ENCODE measurements at regions not wholly inside any gene's neighbourhood (a gene's known extent, or its start where the extent isn't known, plus 50 kb on each side); places are given as distances from the start of the nearest gene placed in this dataset.

- no peak overlapping the region for H3K4me3 ChIP-seq (ENCODE audit: insufficient read depth, low read length, poor library complexity, severe bottlenecking)
- H4K20me1 ChIP-seq (ENCODE audit: low read depth, low read length), result no peaks in the 10 kb centered on the region
- no peaks in the 10 kb centered on the region for H3K9me2 ChIP-seq (replicated peaks; ENCODE audit: insufficient read depth, low read length)
- no peaks in the 10 kb centered on the region for H3K36me3 ChIP-seq (ENCODE audit: low read length)
- no peak overlapping the region for H3K9ac ChIP-seq (ENCODE audit: low read length)
- H3K9me3 ChIP-seq (ENCODE audit: insufficient read depth, low read length), result no peaks in the 10 kb centered on the region
- no peak overlapping the region for H3K4me2 ChIP-seq (ENCODE audit: low read depth, low read length, poor library complexity, severe bottlenecking)
- no peaks in the 10 kb centered on the region for H3K79me2 ChIP-seq (ENCODE audit: insufficient read depth, low read length)
- no peaks in the 10 kb centered on the region for H3K27me3 ChIP-seq (ENCODE audit: low read length)
- no peaks in the 10 kb centered on the region for H3F3A ChIP-seq (ENCODE audit: insufficient read depth)
- H3K27ac ChIP-seq (ENCODE audit: low read depth, low read length), result no peak overlapping the region
- no peak for TF ChIP-seq EZH2phosphoT487 (conservative IDR thresholded peaks at IDR 0.05; ENCODE audit: low read length)
- TF ChIP-seq, protein P1, sequence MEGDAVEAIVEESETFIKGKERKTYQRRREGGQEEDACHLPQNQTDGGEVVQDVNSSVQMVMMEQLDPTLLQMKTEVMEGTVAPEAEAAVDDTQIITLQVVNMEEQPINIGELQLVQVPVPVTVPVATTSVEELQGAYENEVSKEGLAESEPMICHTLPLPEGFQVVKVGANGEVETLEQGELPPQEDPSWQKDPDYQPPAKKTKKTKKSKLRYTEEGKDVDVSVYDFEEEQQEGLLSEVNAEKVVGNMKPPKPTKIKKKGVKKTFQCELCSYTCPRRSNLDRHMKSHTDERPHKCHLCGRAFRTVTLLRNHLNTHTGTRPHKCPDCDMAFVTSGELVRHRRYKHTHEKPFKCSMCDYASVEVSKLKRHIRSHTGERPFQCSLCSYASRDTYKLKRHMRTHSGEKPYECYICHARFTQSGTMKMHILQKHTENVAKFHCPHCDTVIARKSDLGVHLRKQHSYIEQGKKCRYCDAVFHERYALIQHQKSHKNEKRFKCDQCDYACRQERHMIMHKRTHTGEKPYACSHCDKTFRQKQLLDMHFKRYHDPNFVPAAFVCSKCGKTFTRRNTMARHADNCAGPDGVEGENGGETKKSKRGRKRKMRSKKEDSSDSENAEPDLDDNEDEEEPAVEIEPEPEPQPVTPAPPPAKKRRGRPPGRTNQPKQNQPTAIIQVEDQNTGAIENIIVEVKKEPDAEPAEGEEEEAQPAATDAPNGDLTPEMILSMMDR (IDR thresholded peaks at IDR 0.05; ENCODE audit: insufficient read depth, low read length, poor library complexity, severe bottlenecking), result no peak
- no peak overlapping the region for H2AFZ ChIP-seq (ENCODE audit: low read depth, low read length, severe bottlenecking)
These were observed 121.5 kb downstream of the POLR2M start for GRCh38 chr15:57827971-57828370.

GRCh38 chr15:57832183-57832582 lies 125.7 kb downstream of the POLR2M start:
- Histone ChIP-seq H3K9ac (ENCODE audit: low read length) (no peak overlapping the region), H3K9me2 (replicated peaks; ENCODE audit: insufficient read depth, low read length) (no peaks in the 10 kb centered on the region), H3K27ac (ENCODE audit: low read depth, low read length) (no peak overlapping the region), H3K79me2 (ENCODE audit: insufficient read depth, low read length) (no peaks in the 10 kb centered on the region), H3K36me3 (ENCODE audit: low read length) (no peaks in the 10 kb centered on the region), H3K4me3 (ENCODE audit: insufficient read depth, low read length, poor library complexity, severe bottlenecking) (no peak overlapping the region), H3K4me2 (ENCODE audit: low read depth, low read length, poor library complexity, severe bottlenecking) (no peak overlapping the region), H2AFZ (ENCODE audit: low read depth, low read length, severe bottlenecking) (no peak overlapping the region), H3K27me3 (ENCODE audit: low read length) (no peaks in the 10 kb centered on the region), H3F3A (ENCODE audit: insufficient read depth) (no peaks in the 10 kb centered on the region), H4K20me1 (ENCODE audit: low read depth, low read length) (no peaks in the 10 kb centered on the region), H3K9me3 (ENCODE audit: insufficient read depth, low read length) (no peaks in the 10 kb centered on the region; the same call in 1 of the 2 replicates)
- no peak for TF ChIP-seq EZH2phosphoT487 (conservative IDR thresholded peaks at IDR 0.05; ENCODE audit: low read length)
- TF ChIP-seq, protein P1 (IDR thresholded peaks at IDR 0.05; ENCODE audit: insufficient read depth, low read length, poor library complexity, severe bottlenecking), result no peak

GRCh38 chr15:57835119-57835518 lies 128.6 kb downstream of the POLR2M start:
- Histone ChIP-seq H3K36me3 (ENCODE audit: low read length) (no peaks in the 10 kb centered on the region), H3K27me3 (ENCODE audit: low read length) (no peaks in the 10 kb centered on the region), H3K4me3 (ENCODE audit: insufficient read depth, low read length, poor library complexity, severe bottlenecking) (no peak overlapping the region), H3K9me3 (ENCODE audit: insufficient read depth, low read length) (no peaks in the 10 kb centered on the region; the same call in 1 of the 2 replicates), H3K27ac (ENCODE audit: low read depth, low read length) (no peak overlapping the region), H3K79me2 (ENCODE audit: insufficient read depth, low read length) (no peaks in the 10 kb centered on the region), H3K4me2 (ENCODE audit: low read depth, low read length, poor library complexity, severe bottlenecking) (no peak overlapping the region), H4K20me1 (ENCODE audit: low read depth, low read length) (no peaks in the 10 kb centered on the region), H2AFZ (ENCODE audit: low read depth, low read length, severe bottlenecking) (no peak overlapping the region), H3K9me2 (replicated peaks; ENCODE audit: insufficient read depth, low read length) (no peaks in the 10 kb centered on the region), H3F3A (ENCODE audit: insufficient read depth) (no peaks in the 10 kb centered on the region), H3K9ac (ENCODE audit: low read length) (no peak overlapping the region)
- TF ChIP-seq, protein P1 (IDR thresholded peaks at IDR 0.05; ENCODE audit: insufficient read depth, low read length, poor library complexity, severe bottlenecking), result no peak
- TF ChIP-seq EZH2phosphoT487 (conservative IDR thresholded peaks at IDR 0.05; ENCODE audit: low read length), result no peak
